Right lung (tissue), 2 donors: ENCODE measurements at regions not wholly inside any gene's neighbourhood (a gene's known extent, or its start where the extent isn't known, plus 50 kb on each side); places are given as distances from the start of the nearest gene placed in this dataset.
"Not testable (repeated sequence)": the region's sequence is repeated elsewhere in the genome, so short reads cannot be mapped to it uniquely, and the experiment has no call there.

Experiments used
- DNase-seq, 2 donors: peaks; one replicate each; pipeline ENCODE4 v3.0.0-alpha.2; 2013

GRCh38 chrX:92081250-92081649 lies 302.1 kb downstream of the PCDH11X start:
- DNase-seq = not testable (repeated sequence)

- not testable (repeated sequence) for DNase-seq
These were observed 311.6 kb downstream of the PCDH11X start for GRCh38 chrX:92090756-92091155.

GRCh38 chrX:92098136-92098535 lies 319.0 kb downstream of the PCDH11X start:
- not testable (repeated sequence) for DNase-seq

GRCh38 chrX:92100095-92100494 lies 320.9 kb downstream of the PCDH11X start:
- DNase-seq = not testable (repeated sequence)

GRCh38 chrX:92105693-92106092 lies 326.5 kb downstream of the PCDH11X start:
- not testable (repeated sequence) for DNase-seq

- DNase-seq = not testable (repeated sequence)
These were observed 327.5 kb downstream of the PCDH11X start for GRCh38 chrX:92106671-92107070.

GRCh38 chrX:92110410-92110911 lies 331.3 kb downstream of the PCDH11X start:
- not testable (repeated sequence) for DNase-seq

GRCh38 chrX:92117701-92118100 lies 338.5 kb downstream of the PCDH11X start:
- DNase-seq = not testable (repeated sequence)

GRCh38 chrX:92163035-92163434 lies 383.9 kb downstream of the PCDH11X start:
- not testable (repeated sequence) for DNase-seq

- no peak for DNase-seq
These were observed 430.8 kb downstream of the PCDH11X start for GRCh38 chrX:92209936-92210335.

- DNase-seq = no peak
These were observed 434.6 kb downstream of the PCDH11X start for GRCh38 chrX:92213786-92214185.

GRCh38 chrX:92215011-92215410 lies 435.8 kb downstream of the PCDH11X start:
- DNase-seq = not testable (repeated sequence)

- no peak for DNase-seq
These were observed 445.2 kb downstream of the PCDH11X start for GRCh38 chrX:92224406-92224805.

- no peak for DNase-seq
These were observed 451.5 kb downstream of the PCDH11X start for GRCh38 chrX:92230628-92231027.

- DNase-seq = no peak
These were observed 452.2 kb downstream of the PCDH11X start for GRCh38 chrX:92231391-92231790.

GRCh38 chrX:92232182-92232581 lies 453.0 kb downstream of the PCDH11X start:
- no peak for DNase-seq

- DNase-seq = no peak
These were observed 462.1 kb downstream of the PCDH11X start for GRCh38 chrX:92241249-92241648.

GRCh38 chrX:92247076-92247475 lies 467.9 kb downstream of the PCDH11X start:
- no peak for DNase-seq

- DNase-seq = no peak
These were observed 469.9 kb downstream of the PCDH11X start for GRCh38 chrX:92249125-92249524.

GRCh38 chrX:92260102-92260501 lies 480.9 kb downstream of the PCDH11X start:
- no peak for DNase-seq

- DNase-seq = peak; percentile 17 to 31
These were observed 492.0 kb downstream of the PCDH11X start for GRCh38 chrX:92270936-92271855.

- not testable (repeated sequence) for DNase-seq
These were observed 499.4 kb downstream of the PCDH11X start for GRCh38 chrX:92278556-92278955.

GRCh38 chrX:92280347-92280746 lies 501.2 kb downstream of the PCDH11X start:
- not testable (repeated sequence) for DNase-seq
